ENCODE measurements at regions not wholly inside any gene's neighbourhood (a gene's known extent, or its start where the extent isn't known, plus 50 kb on each side); places are given as distances from the start of the nearest gene placed in this dataset.

- no peaks in the 10 kb centered on the region for H3K27me3 ChIP-seq (replicated peaks; ENCODE audit: insufficient read depth)
- DNase-seq (ENCODE audit: low spot score) (no peak), ATAC-seq (ENCODE audit: insufficient number of reproducible peaks, low FRiP score, low read depth) (no peak)
- no peak overlapping the region for H3K4me3 ChIP-seq
- H3K27ac ChIP-seq, result no peak overlapping the region
- no peaks in the 10 kb centered on the region for H3K4me1 ChIP-seq (ENCODE audit: control insufficient read depth in 1 of 2, low read depth in 2 of 2)
- no peaks in the 10 kb centered on the region for H3K36me3 ChIP-seq
- TF ChIP-seq CTCF (IDR thresholded peaks at IDR 0.05), result no peak
- H3K9me3 ChIP-seq, result no peaks in the 10 kb centered on the region
Observed at GRCh38 chr13:90742381-90742780, 605.1 kb upstream of the MIR17HG start.

GRCh38 chr13:90746230-90746629, 601.3 kb upstream of the MIR17HG start:
- H3K4me1 ChIP-seq (ENCODE audit: control insufficient read depth in 1 of 2, low read depth in 2 of 2), result no peaks in the 10 kb centered on the region
- no peak for TF ChIP-seq CTCF (IDR thresholded peaks at IDR 0.05)
- H3K36me3 ChIP-seq, result no peaks in the 10 kb centered on the region
- H3K4me3 ChIP-seq, result no peak overlapping the region
- H3K27ac ChIP-seq, result no peak overlapping the region
- ATAC-seq (ENCODE audit: insufficient number of reproducible peaks, low FRiP score, low read depth) (no peak), DNase-seq (ENCODE audit: low spot score) (no peak)
- no peaks in the 10 kb centered on the region for H3K9me3 ChIP-seq
- no peaks in the 10 kb centered on the region for H3K27me3 ChIP-seq (replicated peaks; ENCODE audit: insufficient read depth)

GRCh38 chr13:90750021-90750420, 597.5 kb upstream of the MIR17HG start:
- DNase-seq (ENCODE audit: low spot score) (no peak), ATAC-seq (ENCODE audit: insufficient number of reproducible peaks, low FRiP score, low read depth) (no peak)
- Histone ChIP-seq H3K4me1 (ENCODE audit: control insufficient read depth in 1 of 2, low read depth in 2 of 2) (no peaks in the 10 kb centered on the region), H3K9me3 (no peaks in the 10 kb centered on the region), H3K27ac (no peak overlapping the region), H3K4me3 (no peak overlapping the region), H3K27me3 (replicated peaks; ENCODE audit: insufficient read depth) (no peaks in the 10 kb centered on the region), H3K36me3 (no peaks in the 10 kb centered on the region)
- TF ChIP-seq CTCF (IDR thresholded peaks at IDR 0.05), result no peak

- DNase-seq (ENCODE audit: low spot score) (no peak), ATAC-seq (ENCODE audit: insufficient number of reproducible peaks, low FRiP score, low read depth) (no peak)
- TF ChIP-seq CTCF (IDR thresholded peaks at IDR 0.05), result no peak
Observed at GRCh38 chr13:90751026-90751425, 596.5 kb upstream of the MIR17HG start.

GRCh38 chr13:90752070-90752469, 595.4 kb upstream of the MIR17HG start:
- no peak for TF ChIP-seq CTCF (IDR thresholded peaks at IDR 0.05)
- no peaks in the 10 kb centered on the region for H3K9me3 ChIP-seq
- H3K36me3 ChIP-seq, result no peaks in the 10 kb centered on the region
- H3K27me3 ChIP-seq (replicated peaks; ENCODE audit: insufficient read depth), result no peaks in the 10 kb centered on the region
- no peak overlapping the region for H3K4me3 ChIP-seq
- ATAC-seq (ENCODE audit: insufficient number of reproducible peaks, low FRiP score, low read depth), result no peak
- H3K27ac ChIP-seq, result no peak overlapping the region
- H3K4me1 ChIP-seq (ENCODE audit: control insufficient read depth in 1 of 2, low read depth in 2 of 2), result no peaks in the 10 kb centered on the region
- DNase-seq (ENCODE audit: low spot score), result no peak

More at GRCh38 chr13:90751026-90751425, 596.5 kb upstream of the MIR17HG start:
- H3K27me3 ChIP-seq (replicated peaks; ENCODE audit: insufficient read depth), result no peaks in the 10 kb centered on the region
- H3K27ac ChIP-seq, result no peak overlapping the region
- no peaks in the 10 kb centered on the region for H3K9me3 ChIP-seq
- no peaks in the 10 kb centered on the region for H3K36me3 ChIP-seq
- H3K4me3 ChIP-seq, result no peak overlapping the region
- no peaks in the 10 kb centered on the region for H3K4me1 ChIP-seq (ENCODE audit: control insufficient read depth in 1 of 2, low read depth in 2 of 2)

Data from thoracic aorta (tissue), 2 donors.